HEK293 (cell line): ENCODE measurements at regions not wholly inside any gene's neighbourhood (a gene's known extent, or its start where the extent isn't known, plus 50 kb on each side); places are given as distances from the start of the nearest gene placed in this dataset.

Experiments used
- CTCF ChIA-PET: fragments of 350-600 bp; formaldehyde crosslinking; extraction: SDS; loops from one replicate; lab custom pipeline; 2021; ENCODE audit warnings: antibody characterized with exemption; lab: Yijun Ruan, JAX
- POLR2A ChIA-PET: fragments of 300-600 bp; formaldehyde crosslinking; extraction: SDS; loops from one replicate; lab custom pipeline; 2020; ENCODE audit warnings: antibody characterized with exemption, inconsistent platforms; lab: Yijun Ruan, JAX
- H3K27ac ChIP-seq: fragments of 200-500 bp; sonication (Bioruptor generic); 2 replicates; pipeline ENCODE4 v1.5.1; 2014; ENCODE audit warnings: low read depth, low read length, control low read depth, inconsistent platforms; ENCODE audit errors: extremely low read depth
- H3K36me3 ChIP-seq, 2 experiments: fragments of 200-500 bp in 1 of 2; sonication (Bioruptor generic) in 1 of 2; 1 replicate in 1 of 2; 2 replicates in 1 of 2; pipeline ENCODE4 v1.5.1; 2014 to 2017; ENCODE audit warnings: inconsistent platforms in 2 of 2, low read length in 2 of 2; ENCODE audit not compliant: control insufficient read depth in 2 of 2, insufficient read depth in 1 of 2
- H3K4me1 ChIP-seq: fragments of 200-500 bp; sonication (Bioruptor generic); 2 replicates; pipeline ENCODE4 v1.5.1; 2014; ENCODE audit warnings: mild to moderate bottlenecking, low read length, inconsistent platforms; ENCODE audit not compliant: control insufficient read depth, insufficient read depth
- H3K4me3 ChIP-seq: 2 replicates; pipeline ENCODE4 v1.5.1; 2011; ENCODE audit warnings: low read depth, mild to moderate bottlenecking, control low read depth, low read length, moderate library complexity
- H3K9me3 ChIP-seq: fragments of 200-500 bp; sonication (Bioruptor generic); 2 replicates; pipeline ENCODE4 v1.5.1; 2014; ENCODE audit warnings: low read depth, low read length, inconsistent platforms; ENCODE audit not compliant: control insufficient read depth, insufficient read depth
- MZF1 ChIP-seq: fragments of 450-650 bp; formaldehyde crosslinking; IDR thresholded peaks from 2 replicates; pipeline ENCODE4 v1.5.1; 2017; ENCODE audit warnings: missing biosample characterization, missing genetic modification characterization, borderline replicate concordance
- PRDM10 ChIP-seq: fragments of 450-650 bp; formaldehyde crosslinking; IDR thresholded peaks from 2 replicates; pipeline ENCODE4 v1.5.1; 2016; ENCODE audit warnings: missing biosample characterization, missing genetic modification characterization
- ZBTB11 ChIP-seq: fragments of 450-650 bp; formaldehyde crosslinking; conservative IDR thresholded peaks from 2 replicates; pipeline ENCODE4 v1.5.1; 2016; ENCODE audit warnings: low read depth, missing biosample characterization, missing genetic modification characterization
- ZEB2 ChIP-seq: fragments of 450-650 bp; formaldehyde crosslinking; IDR thresholded peaks from 2 replicates; pipeline ENCODE4 v1.5.1; 2016; ENCODE audit warnings: missing biosample characterization, missing genetic modification characterization
- ZNF138 ChIP-seq: fragments of 450-650 bp; formaldehyde crosslinking; IDR thresholded peaks from 2 replicates; pipeline ENCODE4 v1.5.1; 2016; ENCODE audit warnings: missing biosample characterization, missing genetic modification characterization, borderline replicate concordance
- ZNF148 ChIP-seq: fragments of 450-650 bp; formaldehyde crosslinking; IDR thresholded peaks from 2 replicates; pipeline ENCODE4 v1.5.0; 2017; ENCODE audit warnings: missing biosample characterization, missing genetic modification characterization, borderline replicate concordance
- ZNF169 ChIP-seq: fragments of 450-650 bp; formaldehyde crosslinking; IDR thresholded peaks from 2 replicates; pipeline ENCODE4 v1.5.1; 2016; ENCODE audit warnings: missing biosample characterization, missing genetic modification characterization
- ZNF18 ChIP-seq: fragments of 450-650 bp; formaldehyde crosslinking; IDR thresholded peaks from 2 replicates; pipeline ENCODE4 v1.5.1; 2016; ENCODE audit warnings: missing biosample characterization, missing genetic modification characterization
- ZNF513 ChIP-seq: fragments of 450-650 bp; IDR thresholded peaks from 2 replicates; pipeline ENCODE4 v1.5.1; 2018; ENCODE audit warnings: missing biosample characterization, missing genetic modification characterization
- ZNF514 ChIP-seq: fragments of 450-650 bp; formaldehyde crosslinking; IDR thresholded peaks from 2 replicates; pipeline ENCODE4 v1.5.1; 2016; ENCODE audit warnings: missing biosample characterization, missing genetic modification characterization
- ZNF585B ChIP-seq: fragments of 450-650 bp; formaldehyde crosslinking; IDR thresholded peaks from 2 replicates; pipeline ENCODE4 v1.5.1; 2016; ENCODE audit warnings: missing biosample characterization, missing genetic modification characterization
- ZNF623 ChIP-seq: fragments of 450-650 bp; formaldehyde crosslinking; IDR thresholded peaks from 2 replicates; pipeline ENCODE4 v1.5.1; 2016; ENCODE audit warnings: missing biosample characterization, missing genetic modification characterization
- ZNF747 ChIP-seq: fragments of 450-650 bp; formaldehyde crosslinking; IDR thresholded peaks from 2 replicates; pipeline ENCODE4 v1.5.1; 2016; ENCODE audit warnings: missing biosample characterization, missing genetic modification characterization
- ZSCAN23 ChIP-seq: fragments of 450-650 bp; formaldehyde crosslinking; IDR thresholded peaks from 2 replicates; pipeline ENCODE4 v1.5.1; 2016; ENCODE audit warnings: missing biosample characterization, missing genetic modification characterization

- CTCF ChIA-PET: interaction anchor here (0.8 kb wide), 1 partner anchor 66 kb away, joined by 3 read pairs; no protein-coding TSS in a partner anchor
- H3K27ac ChIP-seq: no peak overlapping the region
- POLR2A ChIA-PET: no interaction called here
- H3K36me3 ChIP-seq: no peaks in the 10 kb centered on the region
- no peak overlapping the region for H3K4me3 ChIP-seq
- no peaks in the 10 kb centered on the region for H3K9me3 ChIP-seq
- no peaks in the 10 kb centered on the region for H3K4me1 ChIP-seq
- TF ChIP-seq ZNF623: no peak
- no peak for TF ChIP-seq ZSCAN23 (tag by site-specific recombination)
- no peak for TF ChIP-seq ZNF148 (tag by site-specific recombination)
- TF ChIP-seq ZNF169 (tag by site-specific recombination): no peak
- TF ChIP-seq ZNF18: no peak
- TF ChIP-seq ZNF513: no peak
- TF ChIP-seq ZNF514 (tag by site-specific recombination): no peak
- TF ChIP-seq PRDM10: no peak
- TF ChIP-seq MZF1 (tag by site-specific recombination): no peak
- no peak for TF ChIP-seq ZBTB11 (tag by site-specific recombination)
- TF ChIP-seq ZNF138 (tag by site-specific recombination): no peak
- no peak for TF ChIP-seq ZNF585B (tag by site-specific recombination)
- no peak for TF ChIP-seq ZNF747 (tag by site-specific recombination)
- TF ChIP-seq ZEB2 (tag by site-specific recombination): no peak
These were observed 168.5 kb downstream of the TEX36 start for GRCh38 chr10:125514206-125515162.
